OCI-LY7 (cell line): ENCODE measurements at regions not wholly inside any gene's neighbourhood (a gene's known extent, or its start where the extent isn't known, plus 50 kb on each side); places are given as distances from the start of the nearest gene placed in this dataset.

Experiments used
- EZH2phosphoT487 ChIP-seq: fragments of 200-600 bp; sonication (generic); IDR thresholded peaks from 2 replicates; pipeline ENCODE4 v1.6.1; 2018; ENCODE audit warnings: low read depth, borderline replicate concordance, mild to moderate bottlenecking, mixed run types, antibody characterized with exemption, low read length, moderate library complexity, mixed read lengths
- TF ChIP-seq, protein P1 (sequence below): fragments of 200-600 bp; sonication (generic); conservative IDR thresholded peaks from 2 replicates; pipeline ENCODE4 v1.5.1; 2014; ENCODE audit warnings: mild to moderate bottlenecking, antibody characterized with exemption, low read length, moderate library complexity, mixed read lengths

DNA sequence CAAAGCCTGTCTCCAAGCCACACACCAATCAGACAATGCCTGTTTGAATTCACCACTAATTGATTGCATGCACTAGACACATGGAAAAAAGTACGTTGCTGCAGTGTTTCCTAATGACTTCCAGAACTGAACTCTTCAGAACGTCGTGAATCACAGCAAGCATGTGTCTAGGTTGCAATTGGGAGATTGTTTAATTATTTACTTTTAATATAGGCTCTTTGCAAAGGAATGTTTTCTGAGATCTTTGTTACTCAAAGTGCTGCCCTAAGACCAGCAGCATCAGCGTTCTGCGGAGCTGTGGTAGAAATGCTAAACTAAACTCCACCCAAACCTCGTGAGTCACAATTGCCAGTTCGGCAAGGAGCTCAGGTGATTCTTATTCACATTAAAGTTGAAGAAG is 52.7 kb upstream of the CCDC68 start:
- TF ChIP-seq, protein P1, sequence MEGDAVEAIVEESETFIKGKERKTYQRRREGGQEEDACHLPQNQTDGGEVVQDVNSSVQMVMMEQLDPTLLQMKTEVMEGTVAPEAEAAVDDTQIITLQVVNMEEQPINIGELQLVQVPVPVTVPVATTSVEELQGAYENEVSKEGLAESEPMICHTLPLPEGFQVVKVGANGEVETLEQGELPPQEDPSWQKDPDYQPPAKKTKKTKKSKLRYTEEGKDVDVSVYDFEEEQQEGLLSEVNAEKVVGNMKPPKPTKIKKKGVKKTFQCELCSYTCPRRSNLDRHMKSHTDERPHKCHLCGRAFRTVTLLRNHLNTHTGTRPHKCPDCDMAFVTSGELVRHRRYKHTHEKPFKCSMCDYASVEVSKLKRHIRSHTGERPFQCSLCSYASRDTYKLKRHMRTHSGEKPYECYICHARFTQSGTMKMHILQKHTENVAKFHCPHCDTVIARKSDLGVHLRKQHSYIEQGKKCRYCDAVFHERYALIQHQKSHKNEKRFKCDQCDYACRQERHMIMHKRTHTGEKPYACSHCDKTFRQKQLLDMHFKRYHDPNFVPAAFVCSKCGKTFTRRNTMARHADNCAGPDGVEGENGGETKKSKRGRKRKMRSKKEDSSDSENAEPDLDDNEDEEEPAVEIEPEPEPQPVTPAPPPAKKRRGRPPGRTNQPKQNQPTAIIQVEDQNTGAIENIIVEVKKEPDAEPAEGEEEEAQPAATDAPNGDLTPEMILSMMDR, result no peak
- TF ChIP-seq EZH2phosphoT487, result no peak
